ENCODE measurements at regions not wholly inside any gene's neighbourhood (a gene's known extent, or its start where the extent isn't known, plus 50 kb on each side); places are given as distances from the start of the nearest gene placed in this dataset.

DNA sequence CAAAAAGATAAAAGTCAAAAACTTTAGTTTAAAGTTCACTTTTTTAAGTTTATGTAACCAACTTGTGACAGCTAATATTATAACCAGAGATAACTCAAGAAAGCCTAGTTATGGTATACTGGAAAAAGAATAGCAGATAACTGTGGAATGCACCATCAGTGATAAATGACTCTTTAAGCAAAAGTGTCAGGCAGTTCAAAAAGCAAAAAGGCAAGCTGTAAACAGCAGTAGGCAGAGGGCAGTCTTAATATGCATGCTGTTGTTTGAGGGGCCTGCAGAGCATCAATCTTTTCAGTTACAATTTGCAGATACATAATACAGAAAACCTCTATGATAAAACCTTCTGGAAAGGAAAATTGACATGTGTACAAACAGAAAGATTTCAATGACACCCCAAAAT lies 81.8 kb upstream of the JADE1 start:
- TF ChIP-seq POLR2A (IDR thresholded peaks at IDR 0.05) (no peak), EP300 (IDR thresholded peaks at IDR 0.05) (no peak), POLR2AphosphoS5 (IDR thresholded peaks at IDR 0.05) (no peak)
- TF ChIP-seq, protein P1, sequence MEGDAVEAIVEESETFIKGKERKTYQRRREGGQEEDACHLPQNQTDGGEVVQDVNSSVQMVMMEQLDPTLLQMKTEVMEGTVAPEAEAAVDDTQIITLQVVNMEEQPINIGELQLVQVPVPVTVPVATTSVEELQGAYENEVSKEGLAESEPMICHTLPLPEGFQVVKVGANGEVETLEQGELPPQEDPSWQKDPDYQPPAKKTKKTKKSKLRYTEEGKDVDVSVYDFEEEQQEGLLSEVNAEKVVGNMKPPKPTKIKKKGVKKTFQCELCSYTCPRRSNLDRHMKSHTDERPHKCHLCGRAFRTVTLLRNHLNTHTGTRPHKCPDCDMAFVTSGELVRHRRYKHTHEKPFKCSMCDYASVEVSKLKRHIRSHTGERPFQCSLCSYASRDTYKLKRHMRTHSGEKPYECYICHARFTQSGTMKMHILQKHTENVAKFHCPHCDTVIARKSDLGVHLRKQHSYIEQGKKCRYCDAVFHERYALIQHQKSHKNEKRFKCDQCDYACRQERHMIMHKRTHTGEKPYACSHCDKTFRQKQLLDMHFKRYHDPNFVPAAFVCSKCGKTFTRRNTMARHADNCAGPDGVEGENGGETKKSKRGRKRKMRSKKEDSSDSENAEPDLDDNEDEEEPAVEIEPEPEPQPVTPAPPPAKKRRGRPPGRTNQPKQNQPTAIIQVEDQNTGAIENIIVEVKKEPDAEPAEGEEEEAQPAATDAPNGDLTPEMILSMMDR (IDR thresholded peaks at IDR 0.05) = no peak

All from upper lobe of left lung (tissue), 4 donors.